H1 (cell line): ENCODE measurements at regions not wholly inside any gene's neighbourhood (a gene's known extent, or its start where the extent isn't known, plus 50 kb on each side); places are given as distances from the start of the nearest gene placed in this dataset.

Experiments used
- CTCF ChIA-PET: fragments of 300-600 bp; sonication (Branson Sonifier 250); formaldehyde crosslinking; loops from one replicate; lab custom pipeline; 2021; ENCODE audit not compliant: partially characterized antibody; lab: Charles Lee
- POLR2A ChIA-PET: fragments of 300-600 bp; sonication (Branson Sonifier 250); formaldehyde crosslinking; loops from one replicate; lab custom pipeline; 2021; ENCODE audit warnings: inconsistent platforms; ENCODE audit not compliant: partially characterized antibody; lab: Charles Lee
- DNase-seq, 2 experiments: peaks; one replicate each; pipeline versions ENCODE4 v3.0.0 to v3.0.0-alpha.2; 2010 to 2022; ENCODE audit warnings: low spot score in 2 of 2, low read depth in 1 of 2, mixed read lengths in 1 of 2
- FAIRE-seq: peaks from 2 replicates; lab custom pipeline; 2011; peaks lifted over from hg19 to GRCh38; lab: Jason Lieb, UNC
- H2AFZ ChIP-seq: 2 replicates; pipeline ENCODE4 v1.8.1; 2012; ENCODE audit warnings: low read length, inconsistent platforms
- H2AK5ac ChIP-seq: 2 replicates; pipeline ENCODE4 v1.6.1; 2013; ENCODE audit warnings: low read depth, low read length
- H2BK120ac ChIP-seq: replicated peaks from 2 replicates; pipeline ENCODE3; 2013; ENCODE audit warnings: low read depth, low read length, inconsistent platforms
- H2BK12ac ChIP-seq: 2 replicates; pipeline ENCODE4 v1.6.1; 2013; ENCODE audit warnings: low read depth, low read length
- H2BK15ac ChIP-seq: 2 replicates; pipeline ENCODE4 v1.6.1; 2013; ENCODE audit warnings: low read length
- H2BK20ac ChIP-seq: 2 replicates; pipeline ENCODE4 v1.6.1; 2013; ENCODE audit warnings: low read length
- H2BK5ac ChIP-seq: 2 replicates; pipeline ENCODE4 v1.6.1; 2013; ENCODE audit warnings: low read depth, low read length
- H3K14ac ChIP-seq: 2 replicates; pipeline ENCODE4 v1.6.1; 2013; ENCODE audit warnings: inconsistent platforms; ENCODE audit not compliant: insufficient read length
- H3K18ac ChIP-seq: 2 replicates; pipeline ENCODE4 v1.6.1; 2013; ENCODE audit warnings: low read length; ENCODE audit errors: extremely low read depth
- H3K23ac ChIP-seq: 2 replicates; pipeline ENCODE4 v1.6.1; 2013; ENCODE audit warnings: inconsistent platforms; ENCODE audit not compliant: insufficient read length
- H3K23me2 ChIP-seq: 2 replicates; pipeline ENCODE4 v1.6.1; 2013; ENCODE audit warnings: low read depth, low read length
- H3K27ac ChIP-seq: 2 replicates; pipeline ENCODE4 v1.6.1; 2011; ENCODE audit warnings: low read depth, low read length, inconsistent platforms
- H3K27me3 ChIP-seq, 4 experiments: replicated peaks in 1 of 4; 1 replicate in 1 of 4; 2 replicates in 3 of 4; pipeline versions ENCODE4 v1.6.1 to v1.8.1; 2011 to 2013; ENCODE audit warnings: low read length in 3 of 4, mild to moderate bottlenecking in 3 of 4, inconsistent platforms in 2 of 4, mixed read lengths in 2 of 4, moderate library complexity in 1 of 4; ENCODE audit not compliant: control insufficient read depth in 3 of 4, insufficient read depth in 3 of 4; ENCODE audit errors: extremely low read depth in 1 of 4
- H3K36me3 ChIP-seq, 4 experiments: 2 replicates each; pipeline versions ENCODE4 v1.6.1 to v1.8.1; 2011 to 2013; ENCODE audit warnings: mild to moderate bottlenecking in 4 of 4, low read length in 3 of 4, moderate library complexity in 2 of 4, control low read depth in 1 of 4, inconsistent platforms in 1 of 4; ENCODE audit not compliant: insufficient read depth in 4 of 4, control insufficient read depth in 2 of 4
- H3K4ac ChIP-seq: replicated peaks from 2 replicates; pipeline ENCODE3; 2013; ENCODE audit warnings: low read length, low read depth, mixed read lengths, inconsistent platforms; ENCODE audit not compliant: insufficient read length
- H3K4me1 ChIP-seq, 4 experiments: replicated peaks in 1 of 4; 1 replicate in 1 of 4; 2 replicates in 3 of 4; pipeline versions ENCODE4 v1.6.1 to v1.8.1; 2011 to 2013; ENCODE audit warnings: low read length in 3 of 4, inconsistent platforms in 2 of 4, mixed read lengths in 1 of 4; ENCODE audit not compliant: insufficient read depth in 4 of 4, control insufficient read depth in 3 of 4
- H3K4me2 ChIP-seq, 2 experiments: 2 replicates each; pipeline versions ENCODE4 v1.6.1 to v1.8.1; 2011 to 2013; ENCODE audit warnings: low read depth in 2 of 2, low read length in 2 of 2, control low read depth in 1 of 2, inconsistent platforms in 1 of 2, mild to moderate bottlenecking in 1 of 2; ENCODE audit not compliant: insufficient read depth in 1 of 2
- H3K4me3 ChIP-seq, 4 experiments: fragments of 200-600, 300-600 bp in 1 of 4; sonication (generic), shearing (Covaris generic), sonication (Bioruptor Twin) in 1 of 4; 2 replicates each; pipeline versions ENCODE4 v1.5.1 to v1.8.1; 2011 to 2016; ENCODE audit warnings: low read length in 4 of 4, low read depth in 3 of 4, control low read depth in 2 of 4, inconsistent platforms in 2 of 4, mild to moderate bottlenecking in 2 of 4, mixed read lengths in 1 of 4, moderate library complexity in 1 of 4; ENCODE audit not compliant: insufficient read depth in 2 of 4; ENCODE audit errors: extremely low read depth in 1 of 4
- H3K56ac ChIP-seq: replicated peaks from 2 replicates; pipeline ENCODE3; 2013; ENCODE audit warnings: low read depth, mild to moderate bottlenecking, mixed read lengths, low read length, inconsistent platforms; ENCODE audit not compliant: insufficient read length
- H3K79me1 ChIP-seq: 2 replicates; pipeline ENCODE4 v1.6.1; 2013; ENCODE audit warnings: low read depth, low read length, control low read depth
- H3K79me2 ChIP-seq, 2 experiments: 2 replicates each; pipeline versions ENCODE4 v1.6.1 to v1.8.1; 2012 to 2013; ENCODE audit warnings: low read length in 2 of 2, mild to moderate bottlenecking in 2 of 2, inconsistent platforms in 1 of 2; ENCODE audit not compliant: insufficient read depth in 2 of 2, control insufficient read depth in 1 of 2
- H3K9ac ChIP-seq, 4 experiments: replicated peaks in 1 of 4; 1 replicate in 1 of 4; 2 replicates in 3 of 4; pipeline versions ENCODE4 v1.6.1 to v1.8.1; 2011 to 2013; ENCODE audit warnings: low read depth in 3 of 4, low read length in 3 of 4, control low read depth in 2 of 4, mild to moderate bottlenecking in 2 of 4, moderate library complexity in 2 of 4, inconsistent platforms in 1 of 4; ENCODE audit errors: extremely low read depth in 1 of 4
- H3K9me3 ChIP-seq, 2 experiments: 2 replicates each; pipeline versions ENCODE4 v1.6.1 to v1.8.1; 2012 to 2013; ENCODE audit warnings: mild to moderate bottlenecking in 2 of 2, moderate library complexity in 2 of 2, control low read depth in 1 of 2, inconsistent platforms in 1 of 2, low read depth in 1 of 2, low read length in 1 of 2, mixed read lengths in 1 of 2; ENCODE audit not compliant: insufficient read depth in 2 of 2
- H4K20me1 ChIP-seq, 2 experiments: replicated peaks in 1 of 2; 2 replicates each; pipeline versions ENCODE3 to v1.8.1; 2011 to 2013; ENCODE audit warnings: inconsistent platforms in 2 of 2, low read length in 2 of 2, mild to moderate bottlenecking in 1 of 2; ENCODE audit not compliant: insufficient read depth in 2 of 2, control insufficient read depth in 1 of 2
- H4K5ac ChIP-seq: 2 replicates; pipeline ENCODE4 v1.6.1; 2013; ENCODE audit warnings: low read length, low read depth, mixed read lengths, inconsistent platforms; ENCODE audit not compliant: insufficient read length
- H4K8ac ChIP-seq: 2 replicates; pipeline ENCODE4 v1.8.0; 2013; ENCODE audit warnings: mild to moderate bottlenecking, moderate library complexity, low read length, inconsistent platforms; ENCODE audit not compliant: insufficient read depth; ENCODE audit errors: extremely low read depth
- H4K91ac ChIP-seq: replicated peaks from 2 replicates; pipeline ENCODE3; 2013; ENCODE audit warnings: low read length, mixed read lengths, inconsistent platforms; ENCODE audit not compliant: insufficient read length
- BCL11A ChIP-seq, 2 experiments: IDR thresholded peaks; one replicate each; pipeline ENCODE4 v1.6.1; 2011; ENCODE audit warnings: low read depth in 2 of 2, low read length in 2 of 2, mild to moderate bottlenecking in 2 of 2
- BRCA1 ChIP-seq: IDR thresholded peaks from 2 replicates; pipeline ENCODE4 v1.6.1; 2012; ENCODE audit warnings: low read depth, low read length, improper control_type of control experiment
- CEBPB ChIP-seq: IDR thresholded peaks from 2 replicates; pipeline ENCODE4 v1.6.1; 2012; ENCODE audit warnings: low read depth, low read length
- CHD1 ChIP-seq: IDR thresholded peaks from 2 replicates; pipeline ENCODE4 v1.6.1; 2012; ENCODE audit warnings: low read depth, low read length, improper control_type of control experiment
- GABPA ChIP-seq: IDR thresholded peaks from 2 replicates; pipeline ENCODE4 v1.6.1; 2011; ENCODE audit warnings: mild to moderate bottlenecking, low read length, moderate library complexity, borderline replicate concordance; ENCODE audit not compliant: insufficient read depth
- GTF2F1 ChIP-seq: IDR thresholded peaks from 2 replicates; pipeline ENCODE4 v1.6.1; 2012; ENCODE audit warnings: low read depth, low read length, improper control_type of control experiment, borderline replicate concordance
- JUN ChIP-seq: IDR thresholded peaks from 2 replicates; pipeline ENCODE4 v1.6.1; 2011; ENCODE audit warnings: low read depth, mild to moderate bottlenecking, improper control_type of control experiment, low read length
- KDM4A ChIP-seq: IDR thresholded peaks from one replicate; pipeline ENCODE4 v1.7.1; 2012; ENCODE audit warnings: low read depth, mild to moderate bottlenecking, moderate library complexity, low read length, inconsistent platforms; ENCODE audit not compliant: severe bottlenecking
- NANOG ChIP-seq: IDR thresholded peaks from 2 replicates; pipeline ENCODE4 v1.6.1; 2011; ENCODE audit warnings: low read length, low read depth, mild to moderate bottlenecking, inconsistent platforms; ENCODE audit not compliant: insufficient read depth, poor library complexity, severe bottlenecking
- NRF1 ChIP-seq: IDR thresholded peaks from 2 replicates; pipeline ENCODE4 v1.6.1; 2011; ENCODE audit warnings: mild to moderate bottlenecking, low read depth, low read length, improper control_type of control experiment
- SIN3A ChIP-seq, 2 experiments: IDR thresholded peaks in 1 of 2; conservative IDR thresholded peaks in 1 of 2; 2 replicates each; pipeline ENCODE4 v1.6.1; 2011 to 2012; ENCODE audit warnings: low read length in 2 of 2, improper control_type of control experiment in 1 of 2, low read depth in 1 of 2, mild to moderate bottlenecking in 1 of 2
- SIRT6 ChIP-seq: IDR thresholded peaks from one replicate; pipeline ENCODE4 v1.7.1; 2012; ENCODE audit warnings: low read length, inconsistent platforms
- SIX5 ChIP-seq: IDR thresholded peaks from 2 replicates; pipeline ENCODE4 v1.6.1; 2011; ENCODE audit warnings: mild to moderate bottlenecking, low read depth, low read length
- SUZ12 ChIP-seq: fragments of 200-600 bp; sonication (generic); IDR thresholded peaks from 2 replicates; pipeline ENCODE4 v1.6.1; 2012; ENCODE audit warnings: mild to moderate bottlenecking, inconsistent platforms, low read length, moderate library complexity, mixed read lengths

GRCh38 chr2:144675331-144675730 is 155.4 kb upstream of the ZEB2 start (continued):
- no peak for TF ChIP-seq JUN

- Histone ChIP-seq H3K79me2 (no peaks in the 10 kb centered on the region), H3K56ac (no peak overlapping the region), H3K27me3 (no peaks in the 10 kb centered on the region), H2AK5ac (no peak overlapping the region), H2BK15ac (no peak overlapping the region), H3K23me2 (no peaks in the 10 kb centered on the region; the same call in 1 of the 2 replicates), H3K23ac (no peak overlapping the region), H3K27ac (no peak overlapping the region), H2BK5ac (no peak overlapping the region)
- DNase-seq = no peak
- POLR2A ChIA-PET = no interaction called here
- TF ChIP-seq NRF1 (no peak), BCL11A (IDR thresholded peaks at IDR 0.05; ENCODE audit: low read depth in 2 of 2, low read length in 2 of 2) (no peak), BRCA1 (no peak), CEBPB (no peak), SIX5 (no peak), SUZ12 (no peak), KDM4A (no peak), NANOG (no peak), SIRT6 (no peak), SIN3A (conservative IDR thresholded peaks at IDR 0.05 in 1 of 2, IDR thresholded peaks at IDR 0.05 in 1 of 2; ENCODE audit: low read depth in 1 of 2, low read length in 2 of 2) (no peak), CHD1 (no peak), GTF2F1 (no peak), GABPA (no peak)
- TF ChIP-seq, all 59 proteins: peak for 0
- CTCF ChIA-PET = no interaction called here
- Histone ChIP-seq H4K20me1 (no peaks in the 10 kb centered on the region), H3K9ac (no peak overlapping the region), H3K18ac (no peak overlapping the region), H2BK120ac (no peak overlapping the region), H3K4me1 (no peaks in the 10 kb centered on the region), H3K9me3 (no peaks in the 10 kb centered on the region), H2BK20ac (no peak overlapping the region), H4K91ac (no peak overlapping the region), H2AFZ (no peak overlapping the region), H3K4me3 (no peak overlapping the region), H3K14ac (no peak overlapping the region), H4K8ac (no peak overlapping the region), H3K36me3 (no peaks in the 10 kb centered on the region), H3K4ac (no peak overlapping the region), H4K5ac (no peak overlapping the region), H2BK12ac (no peak overlapping the region), H3K4me2 (no peak overlapping the region), H3K79me1 (no peaks in the 10 kb centered on the region)
- no peak for FAIRE-seq
Observed at GRCh38 chr2:144674071-144674470, 154.2 kb upstream of the ZEB2 start.
